Myocyte (in vitro differentiated cells): ENCODE measurements at regions not wholly inside any gene's neighbourhood (a gene's known extent, or its start where the extent isn't known, plus 50 kb on each side); places are given as distances from the start of the nearest gene placed in this dataset.
"Not testable (repeated sequence)": the region's sequence is repeated elsewhere in the genome, so short reads cannot be mapped to it uniquely, and the experiment has no call there.

Experiments used
- DNase-seq: peaks from one replicate; pipeline ENCODE4 v3.0.0-alpha.2; 2012; ENCODE audit warnings: low read depth

- DNase-seq: no peak
Measured at GRCh38 chrX:4708970-4709760, 995.7 kb upstream of the PRKX start.

GRCh38 chrX:4706961-4707360 lies 993.5 kb upstream of the PRKX start:
- peak; percentile 1 for DNase-seq

GRCh38 chrX:4690521-4690920 lies 977.1 kb upstream of the PRKX start:
- DNase-seq: no peak

- DNase-seq: no peak
Measured at GRCh38 chrX:4682636-4683035, 969.2 kb upstream of the PRKX start.

GRCh38 chrX:4675686-4676300 lies 962.3 kb upstream of the PRKX start:
- no peak for DNase-seq

- DNase-seq: no peak
Measured at GRCh38 chrX:4674028-4674782, 960.8 kb upstream of the PRKX start.

- no peak for DNase-seq
Measured at GRCh38 chrX:4671344-4671743, 957.9 kb upstream of the PRKX start.

GRCh38 chrX:4670606-4671005 lies 957.2 kb upstream of the PRKX start:
- DNase-seq: no peak

- DNase-seq: no peak
Measured at GRCh38 chrX:4668802-4669536, 955.5 kb upstream of the PRKX start.

- no peak for DNase-seq
Measured at GRCh38 chrX:4663085-4663484, 949.6 kb upstream of the PRKX start.

- DNase-seq: no peak
Measured at GRCh38 chrX:4661771-4662170, 948.3 kb upstream of the PRKX start.

GRCh38 chrX:4656419-4656818 lies 943.0 kb upstream of the PRKX start:
- no peak for DNase-seq

GRCh38 chrX:4655743-4656142 lies 942.3 kb upstream of the PRKX start:
- DNase-seq: no peak

GRCh38 chrX:4642114-4642513 lies 928.7 kb upstream of the PRKX start:
- DNase-seq: no peak

GRCh38 chrX:4638036-4638435 lies 924.6 kb upstream of the PRKX start:
- DNase-seq: no peak

GRCh38 chrX:4627414-4627813 lies 914.0 kb upstream of the PRKX start:
- no peak for DNase-seq

- no peak for DNase-seq
Measured at GRCh38 chrX:4622486-4623167, 909.2 kb upstream of the PRKX start.

GRCh38 chrX:4613651-4614050 lies 900.2 kb upstream of the PRKX start:
- DNase-seq: not testable (repeated sequence)

GRCh38 chrX:4588893-4589292 lies 875.4 kb upstream of the PRKX start:
- no peak for DNase-seq

GRCh38 chrX:4588466-4588865 lies 875.0 kb upstream of the PRKX start:
- DNase-seq: no peak

- DNase-seq: no peak
Measured at GRCh38 chrX:4588056-4588455, 874.6 kb upstream of the PRKX start.
